Endothelial cell of umbilical vein (primary cell): ENCODE measurements at regions not wholly inside any gene's neighbourhood (a gene's known extent, or its start where the extent isn't known, plus 50 kb on each side); places are given as distances from the start of the nearest gene placed in this dataset.

Source experiments
- BruUV-seq: library from RNA; stranded (reverse); fragments of 400-500 nt; replicated peaks from 2 replicates; lab custom pipeline; 2021; lab: Mats Ljungman, UMichigan
- CTCF ChIA-PET: fragments of 300-600, 350-600 bp; sonication (Branson Sonifier 250); formaldehyde crosslinking; loops from one replicate; lab custom pipeline; 2021; ENCODE audit warnings: antibody characterized with exemption, inconsistent platforms; lab: Charles Lee
- POLR2A ChIA-PET: fragments of 300-600, 350-600 bp; sonication (Branson Sonifier 250); formaldehyde crosslinking; loops from one replicate; lab custom pipeline; 2021; ENCODE audit warnings: antibody characterized with exemption, inconsistent platforms; lab: Charles Lee
- DNase-seq: peaks from one replicate; pipeline ENCODE4 v3.0.0-alpha.2; 2011; ENCODE audit warnings: low read depth, low spot score
- FAIRE-seq: peaks from 2 replicates; lab custom pipeline; 2011; peaks lifted over from hg19 to GRCh38; lab: Jason Lieb, UNC
- H2AFZ ChIP-seq: 2 replicates; pipeline ENCODE4 v1.6.0; 2012; ENCODE audit warnings: low read depth, low read length, control low read depth, inconsistent platforms
- H3K27ac ChIP-seq: 2 replicates; pipeline ENCODE4 v1.5.1; 2011; ENCODE audit warnings: low read depth, mild to moderate bottlenecking, control low read depth, low read length, moderate library complexity; ENCODE audit not compliant: insufficient read depth
- H3K27me3 ChIP-seq, 2 experiments: 2 replicates each; pipeline versions ENCODE4 v1.6.0 to v1.6.1; 2011; ENCODE audit warnings: low read length in 2 of 2, mixed read lengths in 1 of 2; ENCODE audit not compliant: control insufficient read depth in 2 of 2, insufficient read depth in 2 of 2
- H3K36me3 ChIP-seq, 2 experiments: 2 replicates in 1 of 2; 3 replicates in 1 of 2; pipeline ENCODE4 v1.5.1; 2011; ENCODE audit warnings: low read length in 2 of 2, mild to moderate bottlenecking in 1 of 2, moderate library complexity in 1 of 2; ENCODE audit not compliant: control insufficient read depth in 2 of 2, insufficient read depth in 2 of 2; ENCODE audit errors: extremely low read depth in 1 of 2
- H3K4me1 ChIP-seq: 3 replicates; pipeline ENCODE4 v1.5.1; 2011; ENCODE audit warnings: mild to moderate bottlenecking, low read length; ENCODE audit not compliant: control insufficient read depth, insufficient read depth; ENCODE audit errors: extremely low read depth
- H3K4me2 ChIP-seq: 2 replicates; pipeline ENCODE4 v1.6.1; 2011; ENCODE audit warnings: low read length, control low read depth, mixed read lengths; ENCODE audit not compliant: insufficient read depth
- H3K4me3 ChIP-seq, 3 experiments: fragments of 200-600 bp in 1 of 3; sonication (generic), shearing (Covaris generic) in 1 of 3; replicated peaks in 1 of 3; 2 replicates each; pipeline ENCODE4 v1.5.1; 2011 to 2016; ENCODE audit warnings: control low read depth in 3 of 3, low read length in 3 of 3, mild to moderate bottlenecking in 2 of 3, inconsistent platforms in 1 of 3, low read depth in 1 of 3, moderate library complexity in 1 of 3; ENCODE audit not compliant: insufficient read depth in 1 of 3
- H3K79me2 ChIP-seq: 2 replicates; pipeline ENCODE4 v1.6.0; 2012; ENCODE audit warnings: low read length, inconsistent platforms; ENCODE audit not compliant: control insufficient read depth, insufficient read depth
- H3K9ac ChIP-seq: replicated peaks from 2 replicates; pipeline ENCODE3; 2011; ENCODE audit warnings: low read length, control low read depth; ENCODE audit not compliant: insufficient read depth; ENCODE audit errors: extremely low read depth
- H3K9me1 ChIP-seq: replicated peaks from 3 replicates; pipeline ENCODE4 v1.6.0; 2011; ENCODE audit warnings: mild to moderate bottlenecking, low read length; ENCODE audit not compliant: control insufficient read depth, insufficient read depth; ENCODE audit errors: extremely low read depth
- H3K9me3 ChIP-seq: replicated peaks from 2 replicates; pipeline ENCODE4 v1.5.1; 2012; ENCODE audit warnings: low read length, inconsistent platforms; ENCODE audit not compliant: control insufficient read depth, insufficient read depth
- H4K20me1 ChIP-seq: replicated peaks from 2 replicates; pipeline ENCODE3; 2011; ENCODE audit warnings: mild to moderate bottlenecking, low read length; ENCODE audit not compliant: control insufficient read depth, insufficient read depth; ENCODE audit errors: extremely low read depth
- CTCF ChIP-seq, 2 donors: IDR thresholded peaks; 1 replicate in 1 of 2; 2 replicates in 1 of 2; pipeline ENCODE4 v1.5.1; 2011; ENCODE audit warnings: low read length in 2 of 2, mild to moderate bottlenecking in 2 of 2, moderate library complexity in 2 of 2, control low read depth in 1 of 2, inconsistent platforms in 1 of 2, low read depth in 1 of 2; ENCODE audit not compliant: insufficient read depth in 1 of 2; ENCODE audit errors: extremely low read depth in 1 of 2
- EZH2 ChIP-seq: IDR thresholded peaks from 2 replicates; pipeline ENCODE4 v1.6.1; 2012; ENCODE audit warnings: borderline replicate concordance, low read depth, mild to moderate bottlenecking, moderate library complexity, low read length, inconsistent platforms; ENCODE audit not compliant: severe bottlenecking
- FOS ChIP-seq: IDR thresholded peaks from 2 replicates; pipeline ENCODE4 v1.6.1; 2011; ENCODE audit warnings: mild to moderate bottlenecking, low read length, moderate library complexity, borderline replicate concordance; ENCODE audit not compliant: insufficient read depth
- GATA2 ChIP-seq: IDR thresholded peaks from 2 replicates; pipeline ENCODE4 v1.7.0; 2011; ENCODE audit warnings: low read depth, mild to moderate bottlenecking, moderate library complexity, mixed read lengths, low read length; ENCODE audit not compliant: insufficient read length, insufficient read depth
- JUN ChIP-seq: IDR thresholded peaks from 2 replicates; pipeline ENCODE4 v1.6.1; 2011; ENCODE audit warnings: borderline replicate concordance, low read depth; ENCODE audit not compliant: insufficient read length, insufficient read depth
- MAX ChIP-seq: IDR thresholded peaks from 2 replicates; pipeline ENCODE4 v1.6.1; 2011; ENCODE audit not compliant: insufficient read depth, insufficient read length
- MYC ChIP-seq: IDR thresholded peaks from one replicate; pipeline ENCODE4 v1.6.1; 2011; ENCODE audit warnings: mild to moderate bottlenecking, low read depth, low read length
- POLR2A ChIP-seq: IDR thresholded peaks from 2 replicates; pipeline ENCODE4 v1.6.1; 2012; ENCODE audit warnings: low read depth, mild to moderate bottlenecking, control low read depth, low read length
- POLR2AphosphoS5 ChIP-seq: IDR thresholded peaks from 2 replicates; pipeline ENCODE4 v1.6.1; 2012; ENCODE audit warnings: low read depth, mild to moderate bottlenecking, control low read depth, low read length, moderate library complexity; ENCODE audit not compliant: insufficient read depth
- dilution Hi-C: fragments of 300-500 bp; cut with MboI; formaldehyde crosslinking; loops from one replicate; pipeline ENCODE4 v1.15.0; 2019; ENCODE audit warnings: low sequenced_read_pairs; ENCODE audit not compliant: extremely low pct_ligation_motif_present
- intact Hi-C: fragments of 100-400 bp; cut with micrococcal nuclease; formaldehyde crosslinking; loops from one replicate; pipeline ENCODE4 v1.10.0; 2022

- dilution Hi-C loops (no loop called here), intact Hi-C loops (no loop called here)
- ChIA-PET POLR2A (no interaction called here), CTCF (no interaction called here)
- no peak for TF ChIP-seq POLR2A
- TF ChIP-seq MAX = no peak
- TF ChIP-seq GATA2 = no peak
- TF ChIP-seq MYC = no peak
- TF ChIP-seq CTCF (IDR thresholded peaks at IDR 0.05; ENCODE audit: extremely low read depth in 1 of 2, insufficient read depth in 1 of 2, low read depth in 1 of 2, low read length in 2 of 2) = no peak
- TF ChIP-seq POLR2AphosphoS5 = no peak
- no peak for TF ChIP-seq EZH2
- TF ChIP-seq FOS = no peak
- TF ChIP-seq JUN = no peak
- H3K4me1 ChIP-seq = no peaks in the 10 kb centered on the region
- H4K20me1 ChIP-seq = no peaks in the 10 kb centered on the region
- H3K27ac ChIP-seq = no peak overlapping the region
- H3K9ac ChIP-seq = no peak overlapping the region
- no peaks in the 10 kb centered on the region for H3K27me3 ChIP-seq
- no peaks in the 10 kb centered on the region for H3K9me1 ChIP-seq
- H3K9me3 ChIP-seq = no peaks in the 10 kb centered on the region
- FAIRE-seq (no peak), DNase-seq (no peak)
- H3K4me2 ChIP-seq = no peak overlapping the region
- H3K79me2 ChIP-seq = no peaks in the 10 kb centered on the region
- no peak overlapping the region for H3K4me3 ChIP-seq
- BruUV-seq = no TSS peak
- H2AFZ ChIP-seq = no peak overlapping the region
- no peaks in the 10 kb centered on the region for H3K36me3 ChIP-seq
Measured at GRCh38 chr3:67204951-67205350, 206.8 kb downstream of the KBTBD8 start.
